Stomach (tissue), 4 donors: ENCODE measurements at regions not wholly inside any gene's neighbourhood (a gene's known extent, or its start where the extent isn't known, plus 50 kb on each side); places are given as distances from the start of the nearest gene placed in this dataset.

Source experiments
- POLR2A ChIP-seq, 4 donors: fragments of 450-650 bp; IDR thresholded peaks; one replicate each; pipeline ENCODE4 v1.6.1; 2016; ENCODE audit warnings: antibody characterized with exemption in 4 of 4, control low read depth in 2 of 4, mild to moderate bottlenecking in 1 of 4, moderate library complexity in 1 of 4
- TF ChIP-seq, protein P1 (sequence below), 7 experiments: fragments of 450-650 bp in 4 of 7; fragments of 200-600 bp in 3 of 7; sonication (generic) in 3 of 7; IDR thresholded peaks; one replicate each; pipeline ENCODE4 v1.5.1; 2016 to 2019; ENCODE audit warnings: antibody characterized with exemption in 7 of 7, control low read depth in 2 of 7, mild to moderate bottlenecking in 1 of 7

GRCh38 chr4:120400441-120400840, 333.8 kb upstream of the MAD2L1 start:
- TF ChIP-seq, protein P1, sequence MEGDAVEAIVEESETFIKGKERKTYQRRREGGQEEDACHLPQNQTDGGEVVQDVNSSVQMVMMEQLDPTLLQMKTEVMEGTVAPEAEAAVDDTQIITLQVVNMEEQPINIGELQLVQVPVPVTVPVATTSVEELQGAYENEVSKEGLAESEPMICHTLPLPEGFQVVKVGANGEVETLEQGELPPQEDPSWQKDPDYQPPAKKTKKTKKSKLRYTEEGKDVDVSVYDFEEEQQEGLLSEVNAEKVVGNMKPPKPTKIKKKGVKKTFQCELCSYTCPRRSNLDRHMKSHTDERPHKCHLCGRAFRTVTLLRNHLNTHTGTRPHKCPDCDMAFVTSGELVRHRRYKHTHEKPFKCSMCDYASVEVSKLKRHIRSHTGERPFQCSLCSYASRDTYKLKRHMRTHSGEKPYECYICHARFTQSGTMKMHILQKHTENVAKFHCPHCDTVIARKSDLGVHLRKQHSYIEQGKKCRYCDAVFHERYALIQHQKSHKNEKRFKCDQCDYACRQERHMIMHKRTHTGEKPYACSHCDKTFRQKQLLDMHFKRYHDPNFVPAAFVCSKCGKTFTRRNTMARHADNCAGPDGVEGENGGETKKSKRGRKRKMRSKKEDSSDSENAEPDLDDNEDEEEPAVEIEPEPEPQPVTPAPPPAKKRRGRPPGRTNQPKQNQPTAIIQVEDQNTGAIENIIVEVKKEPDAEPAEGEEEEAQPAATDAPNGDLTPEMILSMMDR (IDR thresholded peaks at IDR 0.05) = no peak
- TF ChIP-seq POLR2A (IDR thresholded peaks at IDR 0.05) = no peak
